ENCODE measurements at regions not wholly inside any gene's neighbourhood (a gene's known extent, or its start where the extent isn't known, plus 50 kb on each side); places are given as distances from the start of the nearest gene placed in this dataset.
"Not testable (repeated sequence)": the region's sequence is repeated elsewhere in the genome, so short reads cannot be mapped to it uniquely, and the experiment has no call there.

- DNase-seq: not testable (repeated sequence)
Measured at GRCh38 chr9:68593760-68594159, 53.1 kb upstream of the TMEM252 start.

DNA sequence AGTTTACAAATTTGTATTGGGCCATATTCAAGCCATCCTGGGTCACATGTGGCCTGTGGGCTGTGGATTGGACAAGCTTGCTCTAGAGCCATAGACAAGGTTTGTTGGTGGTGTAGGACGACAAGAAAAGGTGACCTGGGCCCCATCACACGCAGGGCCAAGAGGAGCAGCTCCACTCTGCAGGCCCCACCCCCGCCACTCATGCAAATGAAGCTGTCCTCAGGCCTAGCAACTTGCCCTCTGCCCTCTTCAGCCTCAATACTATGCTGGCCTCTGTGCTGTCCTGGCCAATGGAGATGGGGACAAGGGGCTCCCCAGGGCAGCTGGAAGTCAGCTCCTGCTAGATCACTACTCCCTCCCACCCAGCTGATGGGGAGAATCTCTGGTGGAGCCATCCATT is 55.2 kb upstream of the TMEM252 start:
- no peak for DNase-seq

DNA sequence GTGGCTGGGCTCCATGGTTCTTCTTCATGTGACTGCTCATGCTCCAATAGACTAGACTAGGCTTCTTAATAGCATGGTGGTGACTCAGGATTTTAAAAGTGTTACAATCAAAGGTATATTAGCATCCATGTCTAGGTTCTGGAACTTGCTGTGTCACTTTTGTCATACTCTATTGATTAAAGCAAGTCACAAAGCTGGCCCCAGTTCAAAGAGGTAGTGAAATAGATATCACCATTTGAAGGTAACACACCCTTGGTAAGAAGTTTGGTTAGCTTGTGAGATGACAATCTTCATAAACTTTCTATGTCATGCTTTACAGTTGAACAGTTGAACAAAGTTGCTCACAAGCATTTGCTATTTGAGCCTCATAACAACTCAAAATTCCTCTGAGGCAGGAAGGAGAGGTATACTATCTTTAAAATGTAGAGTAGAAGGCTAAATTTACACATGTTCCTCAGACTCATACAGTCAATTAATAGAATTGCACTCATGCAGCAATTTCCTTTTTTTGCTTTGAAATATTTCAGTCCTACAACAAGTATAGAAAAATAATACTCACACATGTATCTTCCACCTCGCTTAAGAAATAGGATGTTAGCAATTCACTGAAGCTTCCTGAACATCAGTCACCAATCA is 56.8 kb upstream of the TMEM252 start:
- no peak for DNase-seq

GRCh38 chr9:68599826-68600225 is 59.1 kb upstream of the TMEM252 start:
- no peak for DNase-seq

DNA sequence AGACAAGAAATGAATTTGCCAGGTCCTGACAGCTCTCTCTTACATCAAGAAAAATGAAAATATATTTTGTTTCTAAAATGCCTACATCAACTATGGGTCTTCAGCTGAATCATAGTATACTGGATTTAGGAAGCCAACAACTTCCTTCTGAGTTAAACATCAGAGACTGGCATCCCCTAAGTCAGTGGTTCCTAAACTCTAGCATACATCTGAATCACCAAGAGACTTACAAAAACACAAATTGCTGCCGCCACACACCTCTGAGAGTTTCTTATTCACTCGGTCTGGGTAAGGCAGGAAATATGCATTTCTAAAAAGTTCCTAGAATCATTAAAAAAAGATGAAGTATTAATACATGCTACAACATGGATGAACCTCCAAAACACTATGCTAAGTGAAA is 60.4 kb upstream of the TMEM252 start:
- no peak for DNase-seq

- DNase-seq: no peak
Measured at GRCh38 chr9:68603371-68603770, 62.7 kb upstream of the TMEM252 start.

DNA sequence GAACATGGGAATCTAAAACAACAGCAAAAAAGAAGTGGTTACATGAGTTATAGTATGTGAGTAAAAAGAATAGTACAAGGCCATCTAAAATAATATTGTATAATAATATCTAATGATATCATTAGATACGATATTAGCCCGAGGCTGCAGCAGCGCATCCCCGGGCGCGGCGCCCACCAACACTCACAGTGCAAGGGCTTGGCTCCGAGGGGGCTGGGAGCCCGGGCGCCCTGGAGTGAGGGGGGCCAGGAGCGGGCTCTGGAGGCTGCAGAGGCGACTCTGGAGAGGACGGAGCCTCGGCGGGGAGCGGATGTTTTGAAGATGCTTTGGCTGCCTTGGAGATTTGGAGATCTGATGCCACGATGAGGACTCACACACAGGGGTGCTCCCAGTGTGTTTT is 68.1 kb upstream of the TMEM252 start:
- DNase-seq: no peak

DNA sequence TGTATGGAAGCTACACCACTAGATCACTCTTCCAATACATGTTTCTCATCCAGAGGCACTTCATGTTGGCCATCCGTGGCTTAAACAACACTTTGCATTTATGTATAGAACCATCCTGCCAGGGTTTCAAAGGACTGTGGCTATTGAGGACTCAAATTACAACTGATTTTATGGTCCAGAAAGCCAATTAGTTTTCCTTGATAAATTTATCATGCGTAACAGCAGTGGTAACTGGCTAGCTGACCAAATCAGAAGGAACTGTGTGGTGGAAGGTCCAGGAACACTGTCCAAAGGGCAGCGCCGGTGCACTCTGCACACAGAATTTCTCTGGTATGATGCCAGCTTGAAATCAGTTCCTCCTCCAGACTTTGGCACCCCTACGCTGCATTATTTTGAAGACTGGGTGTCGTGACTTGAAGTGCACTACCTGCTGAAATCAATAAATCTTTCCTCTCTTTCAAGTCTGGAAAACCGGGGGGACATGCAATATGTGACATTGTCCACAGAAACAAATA is 69.3 kb upstream of the TMEM252 start:
- DNase-seq: no peak

DNA sequence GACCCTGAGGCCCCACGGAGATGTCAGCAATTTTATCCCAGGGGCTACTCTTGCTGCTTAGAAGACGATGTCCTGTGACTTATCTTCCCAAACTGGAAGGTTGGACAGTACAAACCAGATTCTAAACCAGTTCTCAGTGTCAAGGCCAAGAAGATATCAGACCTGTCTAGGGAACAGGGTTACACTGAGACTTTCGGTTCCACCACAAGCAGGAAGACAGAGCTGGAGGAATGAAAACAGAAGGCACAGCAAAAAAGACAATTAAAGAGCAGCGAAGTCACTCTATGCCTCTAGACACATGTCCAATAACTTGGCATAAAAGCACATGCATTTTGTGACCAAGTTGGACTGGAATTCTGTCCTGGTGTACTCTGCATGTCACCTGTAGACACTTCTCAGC is 73.4 kb upstream of the TMEM252 start:
- DNase-seq: no peak

DNA sequence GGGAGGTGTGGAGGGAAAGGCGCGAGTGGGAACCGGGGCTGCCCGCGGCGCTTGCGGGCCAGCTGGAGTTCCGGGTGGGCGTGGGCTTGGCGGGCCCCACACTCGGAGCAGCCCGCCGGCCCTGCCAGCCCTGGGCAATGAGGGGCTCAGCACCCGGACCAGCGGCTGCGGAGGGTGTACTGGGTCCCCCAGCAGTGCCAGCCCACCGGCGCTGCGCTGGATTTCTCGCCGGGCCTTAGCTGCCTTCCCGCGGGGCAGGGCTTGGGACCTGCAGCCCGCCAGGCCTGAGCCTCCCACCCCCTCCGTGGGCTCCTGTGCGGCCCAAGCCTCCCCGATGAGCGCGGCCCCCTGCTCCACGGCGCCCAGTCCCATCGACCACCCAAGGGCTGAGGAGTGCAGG is 76.3 kb upstream of the TMEM252 start:
- not testable (repeated sequence) for DNase-seq

DNA sequence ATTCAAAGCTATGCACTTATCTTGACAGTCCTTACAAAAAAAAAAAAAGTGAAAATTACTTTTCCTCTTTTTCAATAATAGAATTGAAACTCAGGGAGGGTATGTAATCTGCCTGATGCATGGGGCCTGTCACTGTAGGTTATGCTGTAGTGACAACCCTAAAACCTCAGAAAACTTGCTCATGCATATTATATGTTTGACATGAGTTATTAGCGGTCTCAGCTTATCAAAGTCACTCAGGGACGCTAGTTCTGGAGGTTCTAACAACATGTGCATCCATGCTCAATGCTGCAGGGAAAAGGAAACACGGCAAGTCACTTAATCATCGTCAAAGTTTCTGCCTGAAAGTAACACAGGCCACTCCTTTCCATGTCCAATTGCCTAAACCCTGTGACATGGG is 78.4 kb upstream of the TMEM252 start:
- no peak for DNase-seq

DNA sequence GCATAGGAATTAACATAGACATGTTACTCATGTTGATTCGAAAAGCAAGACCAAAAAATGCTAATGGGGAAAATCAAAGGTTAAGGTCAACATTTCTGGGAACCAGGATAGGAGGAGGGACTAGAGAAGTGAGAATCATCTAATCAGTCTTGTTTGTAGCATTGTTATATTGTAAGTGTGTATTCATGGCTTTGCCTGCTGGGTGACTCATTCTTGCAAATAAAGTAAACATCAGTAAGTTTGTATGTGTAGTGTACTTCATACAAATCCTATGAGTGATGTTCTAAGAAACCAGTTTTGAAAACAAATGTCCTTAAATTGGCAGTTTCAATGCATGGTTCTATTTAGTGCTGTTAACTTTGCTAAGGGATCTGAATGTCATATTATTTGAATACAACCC is 79.0 kb upstream of the TMEM252 start:
- no peak for DNase-seq

DNA sequence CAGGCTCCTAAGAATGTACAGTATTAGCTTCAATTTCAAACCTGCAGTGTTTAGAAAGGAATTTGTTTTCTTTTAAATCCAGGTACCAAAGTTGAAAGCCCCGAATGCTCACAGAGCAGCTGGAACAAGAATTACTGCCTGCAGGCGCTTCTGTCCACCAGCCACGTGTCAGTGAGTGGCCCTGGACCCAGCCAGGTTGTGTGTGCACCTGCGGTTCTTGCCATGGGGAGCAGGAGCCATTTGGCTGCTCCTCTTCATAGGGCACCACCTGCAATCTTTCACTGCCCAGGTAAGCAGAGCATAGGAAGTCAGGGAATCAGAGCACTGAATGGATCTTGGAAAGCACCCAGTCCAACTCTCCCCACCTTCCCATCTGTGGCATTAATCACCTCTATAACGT is 79.5 kb upstream of the PIP5K1B start:
- DNase-seq: no peak

GRCh38 chr9:68626526-68626925 is 78.5 kb upstream of the PIP5K1B start:
- DNase-seq: no peak

DNA sequence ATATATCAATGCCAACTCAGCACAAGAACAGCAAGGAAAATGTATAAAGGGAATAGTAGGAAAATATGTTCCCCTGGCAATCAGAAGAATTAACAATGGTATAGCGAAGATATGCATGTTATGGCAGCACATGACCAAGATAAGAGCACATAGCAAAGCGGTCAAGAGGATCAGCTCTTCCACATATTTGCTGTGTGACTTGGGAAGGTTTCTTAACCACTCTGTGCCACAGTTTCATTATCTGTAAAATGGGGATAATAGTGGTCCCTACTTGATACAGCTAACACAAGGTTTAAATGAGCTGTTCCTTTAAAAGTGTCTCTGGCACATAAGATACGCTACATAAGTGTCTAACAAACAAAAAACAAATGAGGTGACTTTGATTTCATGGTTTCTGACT is 77.9 kb upstream of the PIP5K1B start:
- DNase-seq: no peak

DNA sequence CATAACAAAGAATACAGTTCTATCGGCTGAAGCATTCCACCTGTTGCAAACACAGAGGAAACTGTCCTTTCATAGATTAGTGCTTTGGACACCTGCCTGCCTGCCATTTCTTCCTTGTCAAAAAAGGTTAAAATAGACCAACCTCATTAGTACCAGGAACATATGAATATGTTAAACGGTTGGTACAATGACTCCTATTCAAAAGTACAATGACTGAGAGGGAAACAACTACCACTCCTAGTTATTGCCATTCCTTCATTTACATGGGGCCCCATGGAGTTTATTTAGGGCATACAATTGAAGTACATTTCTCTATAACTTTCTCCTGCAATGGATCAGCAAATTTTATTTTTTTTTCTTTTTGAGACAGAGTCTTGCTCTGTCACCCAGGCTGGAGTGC is 77.4 kb upstream of the PIP5K1B start:
- no peak for DNase-seq

GRCh38 chr9:68629042-68629441 is 76.0 kb upstream of the PIP5K1B start:
- no peak for DNase-seq

DNA sequence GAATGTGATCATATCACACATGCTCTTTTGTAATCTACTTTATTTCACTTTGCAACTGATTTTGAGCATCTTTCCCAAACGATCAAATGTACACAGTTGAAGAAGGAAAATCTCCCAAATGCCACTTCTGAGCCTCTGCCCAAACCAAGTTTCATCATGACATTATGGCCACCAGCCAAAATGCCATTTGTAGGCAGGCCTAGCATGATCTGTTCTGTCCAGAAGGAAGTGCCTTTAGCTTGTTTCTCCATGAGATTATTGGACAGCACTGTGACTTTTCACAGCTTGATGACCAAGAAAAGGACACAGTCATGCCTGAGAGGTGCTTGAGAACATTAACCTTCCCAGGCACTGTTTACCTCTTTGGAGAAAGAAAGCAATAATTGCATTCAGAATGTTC is 73.2 kb upstream of the PIP5K1B start:
- DNase-seq: no peak

DNA sequence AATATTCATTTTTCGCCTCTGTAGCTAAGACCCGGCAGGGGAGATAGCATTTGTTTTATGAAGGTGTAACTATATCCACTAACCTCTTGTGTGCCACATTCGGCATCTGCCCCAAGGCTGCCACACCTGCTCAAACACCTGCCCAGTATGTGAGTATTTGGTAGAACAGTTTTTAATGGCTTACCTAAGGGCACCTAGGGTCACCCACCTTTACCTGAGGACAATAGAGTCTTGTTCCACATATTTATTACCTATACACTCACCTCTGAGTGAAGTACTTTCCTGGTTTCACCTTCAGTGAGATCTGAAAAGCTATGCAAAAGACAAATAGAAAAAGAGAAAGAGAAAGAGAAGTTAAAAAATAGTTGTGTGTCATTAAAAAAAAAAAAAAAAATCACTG is 68.0 kb upstream of the PIP5K1B start:
- no peak for DNase-seq

DNA sequence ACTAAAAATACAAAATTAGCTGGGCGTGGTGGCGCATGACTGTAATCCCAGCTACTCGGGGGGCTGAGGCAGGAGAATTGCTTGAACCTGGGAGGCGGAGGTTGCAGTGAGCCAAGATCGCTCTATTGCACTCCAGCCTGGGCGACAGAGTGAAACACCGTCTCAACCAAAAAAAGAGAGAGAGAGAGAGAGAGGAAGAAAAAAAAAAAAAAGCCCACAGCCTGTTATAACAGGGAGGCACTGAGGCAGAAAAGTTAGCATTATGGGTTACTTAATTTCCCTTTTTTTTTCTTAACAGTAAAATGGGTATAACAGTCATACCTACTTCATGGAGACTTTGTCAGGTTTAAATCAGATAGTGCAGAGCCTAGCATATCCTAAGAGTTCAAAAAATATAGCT is 65.8 kb upstream of the PIP5K1B start:
- not testable (repeated sequence) for DNase-seq

- DNase-seq: no peak
Measured at GRCh38 chr9:68640421-68641089, 64.5 kb upstream of the PIP5K1B start.

DNA sequence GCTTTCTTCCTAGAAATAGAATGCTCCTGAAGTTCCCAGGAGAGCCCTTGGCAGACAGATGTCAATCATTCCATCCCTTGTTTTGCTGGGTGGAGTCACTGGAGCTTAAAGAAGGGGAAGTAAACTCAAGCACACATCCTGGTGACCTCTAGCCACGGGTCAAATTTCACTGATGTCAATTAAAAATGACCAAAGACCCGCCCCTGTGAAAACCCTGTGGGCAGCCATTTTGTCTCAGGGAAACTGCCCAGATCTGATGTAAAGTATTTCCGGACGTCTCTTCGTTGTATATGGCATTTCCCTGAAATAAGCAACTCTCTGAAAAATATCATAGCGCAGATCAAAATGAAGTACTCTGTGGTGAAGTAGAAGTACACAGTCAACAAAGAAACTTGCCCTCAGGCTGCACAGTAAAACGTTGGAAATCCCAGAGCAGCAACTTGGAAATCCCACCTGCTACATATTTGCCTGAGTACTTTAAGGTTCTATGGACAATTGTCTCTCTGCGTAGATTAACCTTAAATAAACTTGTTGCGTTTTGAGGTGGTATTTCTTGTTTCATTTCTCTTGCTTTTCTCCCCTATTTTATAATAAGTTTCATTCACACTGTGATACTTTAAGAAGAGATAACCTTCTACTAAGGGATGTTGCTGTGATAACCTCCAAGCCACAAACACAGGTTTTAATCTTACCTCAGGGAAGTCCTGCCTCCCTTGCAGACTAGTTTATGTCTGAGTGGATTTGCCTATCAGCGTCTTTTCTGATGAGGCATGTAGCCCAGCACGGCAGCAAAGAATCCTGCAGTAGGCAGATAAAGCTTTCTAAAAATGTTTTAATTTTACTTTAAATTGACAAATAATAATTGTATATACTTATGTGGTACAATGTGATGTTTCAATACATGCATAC is 60.9 kb upstream of the PIP5K1B start:
- DNase-seq: no peak

GRCh38 chr9:68644831-68645230 is 60.2 kb upstream of the PIP5K1B start:
- DNase-seq: no peak

- DNase-seq: no peak
Measured at GRCh38 chr9:68648164-68648563, 56.9 kb upstream of the PIP5K1B start.
